DOHH2 (cell line): ENCODE measurements at regions not wholly inside any gene's neighbourhood (a gene's known extent, or its start where the extent isn't known, plus 50 kb on each side); places are given as distances from the start of the nearest gene placed in this dataset.

ENCODE experiments used
- CTCF ChIP-seq: fragments of 200-600 bp; sonication (generic); IDR thresholded peaks from one replicate; pipeline ENCODE4 v1.5.1; 2014; ENCODE audit warnings: antibody characterized with exemption, mild to moderate bottlenecking, low read depth, low read length; ENCODE audit not compliant: poor library complexity, severe bottlenecking
- EZH2phosphoT487 ChIP-seq: fragments of 200-600 bp; sonication (generic); IDR thresholded peaks from 2 replicates; pipeline ENCODE4 v1.6.1; 2017; ENCODE audit warnings: borderline replicate concordance, mild to moderate bottlenecking, antibody characterized with exemption, low read length, moderate library complexity, mixed read lengths

DNA sequence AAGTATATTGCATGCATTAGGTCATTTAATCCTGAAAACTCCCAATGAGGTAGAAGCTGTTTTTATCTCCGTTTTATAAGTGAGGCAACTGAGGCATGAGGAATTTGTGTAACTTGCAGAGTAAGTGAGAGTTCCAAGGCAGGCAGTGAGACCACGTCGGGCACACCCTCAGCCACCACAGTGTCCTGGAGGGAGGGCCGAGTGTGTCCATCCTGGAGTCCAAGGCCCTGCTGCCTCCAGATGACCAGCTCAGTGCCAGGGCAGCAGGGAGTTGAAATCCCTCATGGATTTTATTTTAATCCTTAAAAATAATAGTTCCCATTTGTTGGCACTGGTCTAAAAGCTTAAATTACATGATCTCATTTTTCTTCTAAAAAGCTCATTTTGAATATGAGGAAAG is 104.6 kb upstream of the SMIM23 start:
- TF ChIP-seq CTCF (no peak), EZH2phosphoT487 (no peak)
